ENCODE measurements at regions not wholly inside any gene's neighbourhood (a gene's known extent, or its start where the extent isn't known, plus 50 kb on each side); places are given as distances from the start of the nearest gene placed in this dataset.

DNA sequence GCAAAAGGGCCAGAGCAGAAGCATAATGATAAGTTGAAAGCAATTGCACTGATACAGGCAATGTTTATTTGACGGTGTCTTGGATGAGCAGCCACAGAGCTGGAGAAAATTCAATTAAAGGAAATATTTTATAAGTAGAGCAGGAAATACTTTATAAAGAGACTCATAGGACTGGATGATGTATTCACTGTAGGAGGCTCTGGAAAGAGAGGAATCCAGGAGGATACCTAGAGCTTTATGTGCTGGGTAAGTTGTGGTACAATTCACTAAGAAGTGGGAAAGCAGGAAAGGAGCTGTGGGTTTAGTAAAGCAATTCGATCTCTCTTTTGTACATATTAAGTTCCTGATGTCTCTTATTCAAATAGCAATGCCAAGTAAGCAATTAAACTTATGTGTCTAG is 86.3 kb downstream of the C6orf118 start:
- no peak for TF ChIP-seq POLR2A (IDR thresholded peaks at IDR 0.05; ENCODE audit: borderline replicate concordance, extremely low read depth, insufficient read depth, insufficient read length)
- TF ChIP-seq, protein P1, sequence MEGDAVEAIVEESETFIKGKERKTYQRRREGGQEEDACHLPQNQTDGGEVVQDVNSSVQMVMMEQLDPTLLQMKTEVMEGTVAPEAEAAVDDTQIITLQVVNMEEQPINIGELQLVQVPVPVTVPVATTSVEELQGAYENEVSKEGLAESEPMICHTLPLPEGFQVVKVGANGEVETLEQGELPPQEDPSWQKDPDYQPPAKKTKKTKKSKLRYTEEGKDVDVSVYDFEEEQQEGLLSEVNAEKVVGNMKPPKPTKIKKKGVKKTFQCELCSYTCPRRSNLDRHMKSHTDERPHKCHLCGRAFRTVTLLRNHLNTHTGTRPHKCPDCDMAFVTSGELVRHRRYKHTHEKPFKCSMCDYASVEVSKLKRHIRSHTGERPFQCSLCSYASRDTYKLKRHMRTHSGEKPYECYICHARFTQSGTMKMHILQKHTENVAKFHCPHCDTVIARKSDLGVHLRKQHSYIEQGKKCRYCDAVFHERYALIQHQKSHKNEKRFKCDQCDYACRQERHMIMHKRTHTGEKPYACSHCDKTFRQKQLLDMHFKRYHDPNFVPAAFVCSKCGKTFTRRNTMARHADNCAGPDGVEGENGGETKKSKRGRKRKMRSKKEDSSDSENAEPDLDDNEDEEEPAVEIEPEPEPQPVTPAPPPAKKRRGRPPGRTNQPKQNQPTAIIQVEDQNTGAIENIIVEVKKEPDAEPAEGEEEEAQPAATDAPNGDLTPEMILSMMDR (IDR thresholded peaks at IDR 0.05 in 2 of 3, conservative IDR thresholded peaks at IDR 0.05 in 1 of 3; ENCODE audit: borderline replicate concordance in 1 of 3, insufficient read depth in 1 of 3, low read depth in 2 of 3, low read length in 2 of 3), result no peak
